GM19023 (cell line): ENCODE measurements at regions not wholly inside any gene's neighbourhood (a gene's known extent, or its start where the extent isn't known, plus 50 kb on each side); places are given as distances from the start of the nearest gene placed in this dataset.
"Not testable (repeated sequence)": the region's sequence is repeated elsewhere in the genome, so short reads cannot be mapped to it uniquely, and the experiment has no call there.

Experiments
- ATAC-seq: cut with Tn5 transposase; IDR thresholded peaks from one replicate; pipeline ENCODE4 v1.9.1; 2021; ENCODE audit warnings: mild to moderate bottlenecking, moderate library complexity; ENCODE audit not compliant: unreplicated experiment

DNA sequence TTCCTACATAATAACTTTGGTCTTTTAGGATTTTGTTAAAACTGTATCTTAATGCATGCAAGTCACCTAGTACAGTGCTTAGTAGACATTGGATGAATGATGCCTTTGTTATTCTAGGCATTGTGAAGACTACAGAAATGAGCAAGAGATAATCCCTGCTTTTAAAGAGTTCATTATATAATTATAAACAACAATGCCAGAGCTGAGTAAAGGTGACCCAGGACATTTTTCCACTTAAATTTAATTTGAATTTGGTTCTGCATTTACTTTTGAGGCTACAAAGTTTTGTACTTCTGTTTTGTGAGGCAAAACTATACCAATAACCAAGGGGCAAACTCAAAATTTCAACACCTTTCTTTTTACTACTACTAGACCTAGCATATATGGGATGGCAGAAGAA is 182.0 kb upstream of the SESN3 start:
- no peak for ATAC-seq

DNA sequence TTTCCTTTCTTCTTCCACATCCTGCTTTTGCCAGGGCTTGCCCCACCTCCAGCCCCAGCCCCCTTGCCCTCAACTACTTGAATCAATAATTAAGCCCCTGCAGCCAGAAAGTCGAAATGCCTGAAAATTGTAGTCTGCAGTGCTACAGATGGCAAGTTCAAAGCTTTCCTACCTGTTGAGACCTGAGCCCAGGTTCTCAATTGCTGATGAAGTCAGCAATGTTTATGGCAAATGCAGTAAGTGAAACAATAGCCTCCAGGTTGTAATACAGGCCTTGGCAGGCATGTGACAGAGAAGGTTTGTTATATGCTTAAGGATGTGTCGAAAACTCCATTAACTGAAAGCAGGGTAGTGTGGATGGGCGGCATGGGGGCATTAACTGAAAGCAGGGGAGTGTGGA is 181.1 kb upstream of the SESN3 start:
- ATAC-seq, result no peak

DNA sequence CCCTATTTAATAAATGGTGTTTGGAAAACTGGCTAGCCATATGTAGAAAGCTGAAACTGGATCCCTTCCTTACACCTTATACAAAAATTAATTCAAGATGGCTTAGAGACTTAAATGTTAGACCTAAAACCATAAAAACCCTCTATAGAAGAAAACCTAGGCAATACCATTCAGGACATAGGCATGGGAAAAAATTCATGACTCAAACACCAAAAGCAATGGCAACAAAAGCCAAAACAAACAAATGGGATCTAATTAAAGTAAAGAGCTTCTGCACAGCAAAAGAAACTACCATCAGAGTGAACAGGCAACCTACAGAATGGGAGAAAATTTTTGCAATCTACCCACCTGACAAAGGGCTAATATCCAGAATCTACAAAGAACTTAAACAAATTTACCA is 179.7 kb upstream of the SESN3 start:
- ATAC-seq, result not testable (repeated sequence)

DNA sequence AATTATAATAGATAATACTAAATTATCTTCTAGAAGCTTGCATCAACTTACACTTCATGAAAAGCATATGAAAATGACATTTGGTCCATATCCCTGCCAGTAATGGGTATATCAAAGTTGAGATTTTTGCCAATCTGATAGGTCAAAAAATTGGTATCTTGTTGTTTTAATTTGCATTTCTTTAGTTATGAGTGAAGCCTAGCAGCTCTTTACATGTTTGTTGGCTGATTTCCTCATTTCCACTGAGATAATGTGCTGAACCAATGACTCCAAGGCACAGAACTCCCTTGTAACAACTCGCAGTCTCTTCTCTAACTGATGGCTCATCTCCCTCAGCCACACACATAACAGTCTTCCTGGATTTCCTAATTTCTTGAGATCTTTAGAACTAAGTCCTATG is 175.3 kb upstream of the SESN3 start:
- ATAC-seq, result no peak

DNA sequence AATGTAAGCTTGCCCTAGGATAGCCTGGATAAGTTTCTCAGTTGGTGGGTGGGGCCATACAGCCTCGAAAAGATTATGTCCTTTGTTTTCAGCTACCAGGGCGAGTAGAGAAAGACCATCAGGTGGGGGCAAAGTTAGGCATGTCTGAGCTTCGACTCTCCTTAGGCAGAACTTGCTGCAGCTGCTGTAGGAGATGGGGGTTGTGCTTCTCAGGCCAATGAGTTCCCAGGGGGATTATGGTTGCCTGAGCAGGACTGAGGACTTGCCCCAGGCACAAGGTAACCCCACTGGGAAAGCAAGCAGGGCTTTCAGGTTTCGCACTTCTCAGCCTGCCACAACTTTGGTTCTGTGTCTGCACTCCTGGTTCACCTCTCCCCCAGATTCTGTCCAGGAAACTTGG is 173.4 kb upstream of the SESN3 start:
- no peak for ATAC-seq

DNA sequence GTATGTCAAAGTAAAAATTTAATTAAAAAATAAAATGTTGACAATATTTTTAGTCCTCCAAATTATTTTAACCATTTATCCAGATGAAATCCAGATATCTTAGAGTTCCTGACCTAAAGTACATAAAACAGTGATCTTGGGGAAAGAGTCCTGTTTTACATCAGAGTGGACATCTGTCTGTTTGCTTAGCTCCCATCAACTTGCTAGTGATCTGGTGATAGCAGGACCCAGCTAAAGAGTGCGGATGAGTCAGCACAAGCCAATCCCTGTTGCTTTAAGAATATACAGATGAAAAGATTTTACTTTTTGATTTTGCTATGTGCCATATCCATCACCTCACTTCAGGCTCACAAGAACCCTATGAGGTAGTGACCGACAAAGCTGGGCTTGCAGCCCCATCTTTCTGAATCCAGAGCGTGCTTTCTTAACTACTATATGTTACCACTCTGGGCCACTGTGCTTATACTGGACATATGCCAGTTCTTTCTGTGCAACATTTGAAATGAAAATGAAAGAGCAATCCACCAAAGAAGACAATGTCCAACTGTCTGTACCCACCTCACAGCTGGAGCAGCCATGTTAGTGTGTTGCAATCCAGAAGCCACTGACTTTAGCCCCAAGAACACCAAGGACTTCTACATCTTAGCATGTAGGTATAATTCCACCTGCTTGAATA is 167.6 kb upstream of the SESN3 start:
- no peak for ATAC-seq

DNA sequence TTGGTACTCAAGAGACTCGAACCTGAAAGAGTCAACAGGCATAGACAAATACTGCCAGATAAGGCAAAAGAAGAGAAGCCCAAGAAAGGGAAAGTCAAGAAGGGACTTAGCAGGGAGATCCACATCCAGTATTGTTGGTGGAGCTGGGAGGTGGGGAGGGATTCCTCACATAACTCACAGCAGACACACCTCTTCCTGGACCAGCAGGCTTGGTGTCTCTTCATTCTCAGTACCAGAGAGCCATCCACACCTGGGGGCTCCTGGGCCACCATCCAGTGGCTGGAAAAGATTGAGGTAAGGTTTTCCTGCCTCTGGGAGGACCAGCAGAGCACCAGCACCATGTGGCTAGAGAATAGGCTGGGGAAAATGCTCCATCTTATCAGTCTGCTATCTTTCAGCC is 161.6 kb upstream of the SESN3 start:
- no peak for ATAC-seq

- no peak for ATAC-seq
These were observed 158.4 kb upstream of the SESN3 start for GRCh38 chr11:95389427-95389826.

- no peak for ATAC-seq
These were observed 157.1 kb upstream of the SESN3 start for GRCh38 chr11:95388086-95388485.

GRCh38 chr11:95387325-95387724 is 156.3 kb upstream of the SESN3 start:
- ATAC-seq, result no peak

GRCh38 chr11:95385577-95385976 is 154.6 kb upstream of the SESN3 start:
- ATAC-seq, result no peak

DNA sequence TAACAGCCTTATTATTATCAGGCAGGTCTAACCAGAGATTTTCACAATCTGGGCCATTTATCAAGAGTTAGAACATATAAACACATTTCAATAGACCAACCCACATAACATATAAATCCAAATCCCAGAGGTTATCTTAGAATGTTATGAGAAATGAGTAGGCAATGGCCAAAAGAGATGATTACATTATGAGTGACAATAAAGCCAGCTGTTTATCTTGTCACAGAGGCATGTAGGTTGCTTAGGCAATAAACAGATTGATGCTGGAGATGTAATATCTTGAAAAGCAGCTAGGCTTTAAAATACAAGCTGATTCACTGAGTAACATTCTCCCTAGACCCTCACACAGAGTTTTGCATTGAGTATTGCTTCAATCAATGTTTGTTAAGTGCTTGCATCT is 148.5 kb upstream of the SESN3 start:
- ATAC-seq, result no peak

- ATAC-seq, result no peak
These were observed 147.8 kb upstream of the SESN3 start for GRCh38 chr11:95378789-95379188.

- no peak for ATAC-seq
These were observed 147.1 kb upstream of the SESN3 start for GRCh38 chr11:95378111-95378510.

GRCh38 chr11:95375886-95376285 is 144.9 kb upstream of the SESN3 start:
- no peak for ATAC-seq

GRCh38 chr11:95375451-95375850 is 144.4 kb upstream of the SESN3 start:
- ATAC-seq, result no peak

- no peak for ATAC-seq
These were observed 143.1 kb upstream of the SESN3 start for GRCh38 chr11:95374105-95374504.

- no peak for ATAC-seq
These were observed 142.2 kb upstream of the SESN3 start for GRCh38 chr11:95373241-95373640.

DNA sequence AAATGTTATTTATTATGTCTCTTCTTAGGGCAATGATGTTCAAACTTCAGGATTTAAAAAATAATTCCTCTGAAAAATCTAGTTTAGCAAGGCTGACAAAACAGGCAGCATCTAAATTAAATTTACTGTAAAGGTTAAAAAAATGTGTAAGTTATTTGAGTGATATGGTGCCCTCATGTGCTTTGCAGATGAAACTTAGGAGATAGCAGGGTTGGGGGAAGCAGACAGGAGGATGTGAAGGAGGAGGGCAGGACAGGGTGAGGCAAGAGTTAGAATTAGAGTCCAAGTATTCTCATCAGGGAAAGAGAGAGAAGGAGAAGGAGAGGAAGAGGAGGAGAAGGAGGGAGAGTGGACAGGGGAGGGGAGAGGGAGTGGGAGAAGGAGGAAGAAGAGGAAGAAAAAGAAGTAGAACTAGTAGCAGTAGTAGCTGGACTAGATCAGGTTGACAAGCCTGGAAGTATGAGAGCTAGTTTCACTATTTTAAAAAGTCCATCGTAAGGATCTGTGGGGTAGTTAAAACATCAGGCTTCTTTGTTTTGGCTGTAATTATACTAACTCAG is 141.2 kb upstream of the SESN3 start:
- no peak for ATAC-seq

GRCh38 chr11:95371153-95371552 is 140.2 kb upstream of the SESN3 start:
- ATAC-seq, result no peak

GRCh38 chr11:95367726-95368125 is 136.7 kb upstream of the SESN3 start:
- no peak for ATAC-seq

GRCh38 chr11:95365348-95365747 is 134.3 kb upstream of the SESN3 start:
- ATAC-seq, result no peak
